ENCODE measurements at regions not wholly inside any gene's neighbourhood (a gene's known extent, or its start where the extent isn't known, plus 50 kb on each side); places are given as distances from the start of the nearest gene placed in this dataset.

GRCh38 chr3:145282505-145282904 lies 878.5 kb downstream of the PLOD2 start:
- Histone ChIP-seq H4K20me1 (ENCODE audit: control insufficient read depth, extremely low read depth, insufficient read depth, low read length) (no peaks in the 10 kb centered on the region), H3K4me3 (replicated peaks in 1 of 4; ENCODE audit: control extremely low read depth in 1 of 4, insufficient read depth in 1 of 4, low read depth in 3 of 4, low read length in 4 of 4) (no peak overlapping the region)

GRCh38 chr3:145286937-145287336 lies 874.0 kb downstream of the PLOD2 start:
- no peak overlapping the region for H3K9ac ChIP-seq (ENCODE audit: insufficient read depth, low read length)
- H2AFZ ChIP-seq (ENCODE audit: low read length), result no peak overlapping the region
- TF ChIP-seq CTCF (conservative IDR thresholded peaks at IDR 0.05 in 1 of 2, IDR thresholded peaks at IDR 0.05 in 1 of 2; ENCODE audit: low read depth in 1 of 2, low read length in 2 of 2) (no peak), EZH2 (IDR thresholded peaks at IDR 0.05; ENCODE audit: low read length, missing control alignments) (no peak)
- DNase-seq (ENCODE audit: low read depth in 2 of 2), result no peak
- H3K4me1 ChIP-seq (ENCODE audit: control insufficient read depth, extremely low read depth, insufficient read depth, low read length), result no peaks in the 10 kb centered on the region
- H3K79me2 ChIP-seq (ENCODE audit: control insufficient read depth, insufficient read depth, low read length), result no peaks in the 10 kb centered on the region
- no peaks in the 10 kb centered on the region for H4K20me1 ChIP-seq (ENCODE audit: control insufficient read depth, extremely low read depth, insufficient read depth, low read length)
- no peak overlapping the region for H3K4me3 ChIP-seq (replicated peaks in 1 of 4; ENCODE audit: control extremely low read depth in 1 of 4, insufficient read depth in 1 of 4, low read depth in 3 of 4, low read length in 4 of 4)
- H3K4me2 ChIP-seq (ENCODE audit: extremely low read depth, insufficient read depth, low read length), result no peak overlapping the region
- H3K27me3 ChIP-seq (ENCODE audit: control insufficient read depth, insufficient read depth, low read length), result no peaks in the 10 kb centered on the region
- no peaks in the 10 kb centered on the region for H3K9me3 ChIP-seq (ENCODE audit: control insufficient read depth, insufficient read depth, low read depth, low read length)
- no peaks in the 10 kb centered on the region for H3K36me3 ChIP-seq (ENCODE audit: control insufficient read depth, insufficient read depth, low read length)
- no peak overlapping the region for H3K27ac ChIP-seq (ENCODE audit: insufficient read depth, low read length)

More at GRCh38 chr3:145282505-145282904, 878.5 kb downstream of the PLOD2 start:
- Histone ChIP-seq H3K27ac (ENCODE audit: insufficient read depth, low read length) (no peak overlapping the region), H2AFZ (ENCODE audit: low read length) (no peak overlapping the region), H3K27me3 (ENCODE audit: control insufficient read depth, insufficient read depth, low read length) (no peaks in the 10 kb centered on the region), H3K9me3 (ENCODE audit: control insufficient read depth, insufficient read depth, low read depth, low read length) (no peaks in the 10 kb centered on the region), H3K4me1 (ENCODE audit: control insufficient read depth, extremely low read depth, insufficient read depth, low read length) (no peaks in the 10 kb centered on the region), H3K36me3 (ENCODE audit: control insufficient read depth, insufficient read depth, low read length) (no peaks in the 10 kb centered on the region), H3K79me2 (ENCODE audit: control insufficient read depth, insufficient read depth, low read length) (no peaks in the 10 kb centered on the region), H3K9ac (ENCODE audit: insufficient read depth, low read length) (no peak overlapping the region), H3K4me2 (ENCODE audit: extremely low read depth, insufficient read depth, low read length) (no peak overlapping the region)
- no peak for DNase-seq (ENCODE audit: low read depth in 2 of 2)
- TF ChIP-seq EZH2 (IDR thresholded peaks at IDR 0.05; ENCODE audit: low read length, missing control alignments) (no peak), CTCF (conservative IDR thresholded peaks at IDR 0.05 in 1 of 2, IDR thresholded peaks at IDR 0.05 in 1 of 2; ENCODE audit: low read depth in 1 of 2, low read length in 2 of 2) (no peak)

- no peak overlapping the region for H3K4me2 ChIP-seq (ENCODE audit: extremely low read depth, insufficient read depth, low read length)
- TF ChIP-seq CTCF (conservative IDR thresholded peaks at IDR 0.05 in 1 of 2, IDR thresholded peaks at IDR 0.05 in 1 of 2; ENCODE audit: low read depth in 1 of 2, low read length in 2 of 2) (no peak), EZH2 (IDR thresholded peaks at IDR 0.05; ENCODE audit: low read length, missing control alignments) (no peak)
- no peaks in the 10 kb centered on the region for H3K27me3 ChIP-seq (ENCODE audit: control insufficient read depth, insufficient read depth, low read length)
Measured at GRCh38 chr3:145290010-145290409, 871.0 kb downstream of the PLOD2 start.

More at GRCh38 chr3:145290010-145290409, 871.0 kb downstream of the PLOD2 start:
- Histone ChIP-seq H3K9ac (ENCODE audit: insufficient read depth, low read length) (no peak overlapping the region), H3K4me3 (replicated peaks in 1 of 4; ENCODE audit: control extremely low read depth in 1 of 4, insufficient read depth in 1 of 4, low read depth in 3 of 4, low read length in 4 of 4) (no peak overlapping the region), H3K4me1 (ENCODE audit: control insufficient read depth, extremely low read depth, insufficient read depth, low read length) (no peaks in the 10 kb centered on the region), H3K27ac (ENCODE audit: insufficient read depth, low read length) (no peak overlapping the region), H2AFZ (ENCODE audit: low read length) (no peak overlapping the region), H3K36me3 (ENCODE audit: control insufficient read depth, insufficient read depth, low read length) (no peaks in the 10 kb centered on the region), H4K20me1 (ENCODE audit: control insufficient read depth, extremely low read depth, insufficient read depth, low read length) (no peaks in the 10 kb centered on the region), H3K9me3 (ENCODE audit: control insufficient read depth, insufficient read depth, low read depth, low read length) (no peaks in the 10 kb centered on the region), H3K79me2 (ENCODE audit: control insufficient read depth, insufficient read depth, low read length) (no peaks in the 10 kb centered on the region)
- no peak for DNase-seq (ENCODE audit: low read depth in 2 of 2)
